WTC11 (cell line): ENCODE measurements at regions not wholly inside any gene's neighbourhood (a gene's known extent, or its start where the extent isn't known, plus 50 kb on each side); places are given as distances from the start of the nearest gene placed in this dataset.

Experiments used
- ATAC-seq: fragments of 200-7000 bp; cut with Tn5 transposase; 2 replicates; pipeline ENCODE4 v1.10.0; 2021; ENCODE audit warnings: mild to moderate bottlenecking, moderate library complexity
- CTCF ChIA-PET: fragments of 300-600 bp; sonication (Branson Sonifier 250); formaldehyde crosslinking; loops from one replicate; lab custom pipeline; 2021; ENCODE audit warnings: antibody characterized with exemption; lab: Charles Lee
- POLR2A ChIA-PET: fragments of 350-600 bp; sonication (Branson Sonifier 250); formaldehyde crosslinking; loops from one replicate; lab custom pipeline; 2021; ENCODE audit warnings: antibody characterized with exemption; lab: Charles Lee
- DNase-seq: peaks from one replicate; pipeline ENCODE4 v3.0.0; 2021; ENCODE audit warnings: low spot score
- H3K27ac Mint-ChIP-seq: 2 replicates; pipeline ENCODE4 v1.8.0; 2021; ENCODE audit warnings: mixed read lengths
- H3K27me3 Mint-ChIP-seq: 2 replicates; pipeline ENCODE4 v1.8.0; 2021; ENCODE audit warnings: low read depth, mild to moderate bottlenecking, moderate library complexity, mixed read lengths
- H3K36me3 Mint-ChIP-seq: 2 replicates; pipeline ENCODE4 v1.8.0; 2021; ENCODE audit warnings: mixed read lengths
- H3K4me1 Mint-ChIP-seq: 2 replicates; pipeline ENCODE4 v1.8.0; 2022; ENCODE audit warnings: mixed read lengths
- H3K4me3 Mint-ChIP-seq: 2 replicates; pipeline ENCODE4 v1.8.0; 2021; ENCODE audit warnings: mild to moderate bottlenecking, moderate library complexity, mixed read lengths
- H3K9me3 Mint-ChIP-seq: 2 replicates; pipeline ENCODE4 v1.8.0; 2021; ENCODE audit warnings: mixed read lengths
- AR ChIP-seq: fragments of 250-450 bp; sonication (Bioruptor Pico); IDR thresholded peaks from 2 replicates; pipeline ENCODE4 v1.9.0; 2021; ENCODE audit warnings: mild to moderate bottlenecking
- ARID4B ChIP-seq: sonication (generic); formaldehyde crosslinking; IDR thresholded peaks from 2 replicates; pipeline ENCODE4 v1.8.0; 2023; ENCODE audit warnings: missing genetic modification reagents, mild to moderate bottlenecking, borderline replicate concordance
- ATF1 ChIP-seq: sonication (generic); formaldehyde crosslinking; IDR thresholded peaks from 2 replicates; pipeline ENCODE4 v1.8.1; 2023; ENCODE audit warnings: mild to moderate bottlenecking, moderate library complexity, missing genetic modification reagents
- CBFB ChIP-seq: sonication (generic); formaldehyde crosslinking; IDR thresholded peaks from 2 replicates; pipeline ENCODE4 v1.8.1; 2022; ENCODE audit warnings: mild to moderate bottlenecking, low read depth, missing genetic modification reagents
- CDX4 ChIP-seq: fragments of 250-450 bp; sonication (Bioruptor Pico); IDR thresholded peaks from 2 replicates; pipeline ENCODE4 v1.9.0; 2021; ENCODE audit warnings: moderate library complexity, mild to moderate bottlenecking, inconsistent platforms, borderline replicate concordance
- E2F5 ChIP-seq: sonication (generic); formaldehyde crosslinking; IDR thresholded peaks from 2 replicates; pipeline ENCODE4 v1.8.1; 2022; ENCODE audit warnings: mild to moderate bottlenecking, moderate library complexity, missing genetic modification reagents
- ESRRA ChIP-seq: sonication (generic); formaldehyde crosslinking; IDR thresholded peaks from 2 replicates; pipeline ENCODE4 v1.8.1; 2022; ENCODE audit warnings: mild to moderate bottlenecking, missing genetic modification reagents, borderline replicate concordance
- IRF1 ChIP-seq: sonication (generic); formaldehyde crosslinking; IDR thresholded peaks from 2 replicates; pipeline ENCODE4 v1.8.0; 2023; ENCODE audit warnings: missing genetic modification reagents
- MLX ChIP-seq: sonication (generic); formaldehyde crosslinking; IDR thresholded peaks from 2 replicates; pipeline ENCODE4 v1.8.1; 2023; ENCODE audit warnings: mild to moderate bottlenecking, missing genetic modification reagents, moderate library complexity
- MYBL2 ChIP-seq: sonication (generic); formaldehyde crosslinking; IDR thresholded peaks from 2 replicates; pipeline ENCODE4 v1.8.1; 2023; ENCODE audit warnings: mild to moderate bottlenecking, moderate library complexity, missing genetic modification reagents
- NFE2L1 ChIP-seq: sonication (generic); formaldehyde crosslinking; IDR thresholded peaks from 2 replicates; pipeline ENCODE4 v1.8.1; 2023; ENCODE audit warnings: missing genetic modification reagents
- NR2C2 ChIP-seq: sonication (generic); formaldehyde crosslinking; IDR thresholded peaks from 2 replicates; pipeline ENCODE4 v1.8.0; 2022; ENCODE audit warnings: mild to moderate bottlenecking, missing genetic modification reagents
- PRRX2 ChIP-seq: fragments of 250-450 bp; sonication (Bioruptor Pico); IDR thresholded peaks from 2 replicates; pipeline ENCODE4 v1.8.0; 2021; ENCODE audit warnings: mild to moderate bottlenecking
- RORB ChIP-seq: fragments of 250-450 bp; sonication (Bioruptor Pico); IDR thresholded peaks from 2 replicates; pipeline ENCODE4 v1.9.0; 2021; ENCODE audit warnings: mild to moderate bottlenecking
- SP1 ChIP-seq: sonication (generic); formaldehyde crosslinking; conservative IDR thresholded peaks from 2 replicates; pipeline ENCODE4 v1.8.1; 2022; ENCODE audit warnings: missing genetic modification reagents
- USF1 ChIP-seq: sonication (generic); formaldehyde crosslinking; IDR thresholded peaks from 2 replicates; pipeline ENCODE4 v1.8.0; 2022; ENCODE audit warnings: mild to moderate bottlenecking, missing genetic modification reagents
- ZNF138 ChIP-seq: sonication (generic); formaldehyde crosslinking; conservative IDR thresholded peaks from 2 replicates; pipeline ENCODE4 v1.8.1; 2022; ENCODE audit warnings: mild to moderate bottlenecking, moderate library complexity, missing genetic modification reagents
- ZNF219 ChIP-seq: sonication (generic); formaldehyde crosslinking; IDR thresholded peaks from 2 replicates; pipeline ENCODE4 v1.8.0; 2023; ENCODE audit warnings: missing genetic modification reagents, mild to moderate bottlenecking, borderline replicate concordance

- ATAC-seq: no peak
- no peaks in the 10 kb centered on the region for H3K27me3 Mint-ChIP-seq
Measured at GRCh38 chr3:76942101-76942500, 97.8 kb upstream of the ROBO2 start.

More at GRCh38 chr3:76942101-76942500, 97.8 kb upstream of the ROBO2 start:
- Mint-ChIP-seq H3K4me1 (peaks cover 21% of the 10 kb centered on the region), H3K36me3 (no peaks in the 10 kb centered on the region)
- CTCF ChIA-PET: no interaction called here
- no peak for TF ChIP-seq SP1 (CRISPR knock-in tag)
- TF ChIP-seq NFE2L1 (CRISPR knock-in tag): no peak
- TF ChIP-seq PRRX2 (CRISPR knock-in tag): no peak
- no peak for TF ChIP-seq ZNF138
- no peak for TF ChIP-seq AR (CRISPR knock-in tag)
- TF ChIP-seq CBFB (CRISPR knock-in tag): no peak
- TF ChIP-seq ESRRA (CRISPR knock-in tag): no peak
- no peak for TF ChIP-seq MYBL2 (CRISPR knock-in tag)
- no peak for TF ChIP-seq E2F5
- TF ChIP-seq ZNF219: no peak
- no peak for TF ChIP-seq CDX4 (CRISPR knock-in tag)
- no peak for TF ChIP-seq USF1 (CRISPR knock-in tag)
- no peak for TF ChIP-seq IRF1
- no peak for TF ChIP-seq RORB (CRISPR knock-in tag)
- no peak for TF ChIP-seq MLX
- TF ChIP-seq ARID4B (CRISPR knock-in tag): no peak
- TF ChIP-seq NR2C2: no peak
- no peak for TF ChIP-seq ATF1
- TF ChIP-seq, all 79 proteins: peak for 0
- peaks cover 4% of the 10 kb centered on the region; the same call in 1 of the 2 replicates for H3K9me3 Mint-ChIP-seq
- POLR2A ChIA-PET: no interaction called here
- no peak overlapping the region for H3K4me3 Mint-ChIP-seq
- DNase-seq: no peak
- H3K27ac Mint-ChIP-seq: no peak overlapping the region
